ENCODE measurements at regions not wholly inside any gene's neighbourhood (a gene's known extent, or its start where the extent isn't known, plus 50 kb on each side); places are given as distances from the start of the nearest gene placed in this dataset.

- no peak for DNase-seq (ENCODE audit: low read depth in 2 of 2)
Measured at GRCh38 chr1:181326348-181326747, 157.0 kb upstream of the CACNA1E start.

GRCh38 chr1:181327796-181328195 is 155.5 kb upstream of the CACNA1E start:
- no peak for DNase-seq (ENCODE audit: low read depth in 2 of 2)

GRCh38 chr1:181334724-181335123 is 148.6 kb upstream of the CACNA1E start:
- DNase-seq (ENCODE audit: low read depth in 2 of 2): no peak

- DNase-seq (ENCODE audit: low read depth in 2 of 2): no peak
Measured at GRCh38 chr1:181335631-181336030, 147.7 kb upstream of the CACNA1E start.

GRCh38 chr1:181341026-181341632 is 142.2 kb upstream of the CACNA1E start:
- DNase-seq (ENCODE audit: low read depth in 2 of 2): no peak

GRCh38 chr1:181344091-181344490 is 139.2 kb upstream of the CACNA1E start:
- no peak for DNase-seq (ENCODE audit: low read depth in 2 of 2)

GRCh38 chr1:181345146-181345545 is 138.2 kb upstream of the CACNA1E start:
- DNase-seq (ENCODE audit: low read depth in 2 of 2): no peak

GRCh38 chr1:181347495-181348390 is 135.6 kb upstream of the CACNA1E start:
- DNase-seq (ENCODE audit: low read depth in 2 of 2): no peak

- no peak for DNase-seq (ENCODE audit: low read depth in 2 of 2)
Measured at GRCh38 chr1:181349512-181349911, 133.8 kb upstream of the CACNA1E start.

GRCh38 chr1:181350131-181350530 is 133.2 kb upstream of the CACNA1E start:
- DNase-seq (ENCODE audit: low read depth in 2 of 2): no peak

- DNase-seq (ENCODE audit: low read depth in 2 of 2): no peak
Measured at GRCh38 chr1:181351740-181352139, 131.6 kb upstream of the CACNA1E start.

GRCh38 chr1:181352695-181353094 is 130.6 kb upstream of the CACNA1E start:
- DNase-seq (ENCODE audit: low read depth in 2 of 2): no peak

- no peak for DNase-seq (ENCODE audit: low read depth in 2 of 2)
Measured at GRCh38 chr1:181353526-181353925, 129.8 kb upstream of the CACNA1E start.

- no peak for DNase-seq (ENCODE audit: low read depth in 2 of 2)
Measured at GRCh38 chr1:181354865-181355264, 128.5 kb upstream of the CACNA1E start.

GRCh38 chr1:181356505-181357340 is 126.6 kb upstream of the CACNA1E start:
- no peak for DNase-seq (ENCODE audit: low read depth in 2 of 2)

GRCh38 chr1:181359012-181359411 is 124.3 kb upstream of the CACNA1E start:
- no peak for DNase-seq (ENCODE audit: low read depth in 2 of 2)

- no peak for DNase-seq (ENCODE audit: low read depth in 2 of 2)
Measured at GRCh38 chr1:181364801-181365200, 118.5 kb upstream of the CACNA1E start.

- no peak for DNase-seq (ENCODE audit: low read depth in 2 of 2)
Measured at GRCh38 chr1:181366910-181367309, 116.4 kb upstream of the CACNA1E start.

- no peak for DNase-seq (ENCODE audit: low read depth in 2 of 2)
Measured at GRCh38 chr1:181369416-181369815, 113.9 kb upstream of the CACNA1E start.

GRCh38 chr1:181383695-181384094 is 99.6 kb upstream of the CACNA1E start:
- DNase-seq (ENCODE audit: low read depth in 2 of 2): no peak

- DNase-seq (ENCODE audit: low read depth in 2 of 2): no peak
Measured at GRCh38 chr1:181386340-181386739, 97.0 kb upstream of the CACNA1E start.

GRCh38 chr1:181386951-181387350 is 96.4 kb upstream of the CACNA1E start:
- no peak for DNase-seq (ENCODE audit: low read depth in 2 of 2)
